CD14-positive monocyte (primary cell): ENCODE measurements at regions not wholly inside any gene's neighbourhood (a gene's known extent, or its start where the extent isn't known, plus 50 kb on each side); places are given as distances from the start of the nearest gene placed in this dataset.

Experiments used
- DNase-seq, 3 donors: peaks; one replicate each; pipeline ENCODE4 v3.0.0-alpha.2; 2011 to 2022
- H2AFZ ChIP-seq: 2 replicates; pipeline ENCODE4 v1.6.0; 2012; ENCODE audit warnings: mild to moderate bottlenecking, low read depth, low read length, inconsistent platforms; ENCODE audit not compliant: insufficient read depth, poor library complexity, severe bottlenecking
- H3K27ac ChIP-seq, 2 donors: 1 replicate in 1 of 2; 2 replicates in 1 of 2; pipeline ENCODE4 v1.5.1; 2012 to 2013; ENCODE audit warnings: low read length in 2 of 2, control low read depth in 1 of 2, inconsistent platforms in 1 of 2, low read depth in 1 of 2, mild to moderate bottlenecking in 1 of 2
- H3K27me3 ChIP-seq, 2 donors: one replicate each; pipeline versions ENCODE4 v1.6.0 to v1.6.1; 2011 to 2013; ENCODE audit warnings: low read length in 2 of 2; ENCODE audit not compliant: control insufficient read depth in 2 of 2, insufficient read depth in 2 of 2
- H3K36me3 ChIP-seq, 2 donors: replicated peaks in 1 of 2; 1 replicate in 1 of 2; 2 replicates in 1 of 2; pipeline versions ENCODE4 v1.5.1 to v1.6.1; 2012 to 2013; ENCODE audit warnings: low read length in 2 of 2, control low read depth in 1 of 2, inconsistent platforms in 1 of 2, mild to moderate bottlenecking in 1 of 2; ENCODE audit not compliant: insufficient read depth in 2 of 2, control insufficient read depth in 1 of 2
- H3K4me1 ChIP-seq, 2 donors: 1 replicate in 1 of 2; 2 replicates in 1 of 2; pipeline versions ENCODE4 v1.5.1 to v1.6.1; 2012 to 2013; ENCODE audit warnings: low read length in 2 of 2, control low read depth in 1 of 2, inconsistent platforms in 1 of 2, mild to moderate bottlenecking in 1 of 2, moderate library complexity in 1 of 2; ENCODE audit not compliant: insufficient read depth in 2 of 2, control insufficient read depth in 1 of 2
- H3K4me2 ChIP-seq: replicated peaks from 2 replicates; pipeline ENCODE3; 2012; ENCODE audit warnings: low read length, moderate library complexity, mild to moderate bottlenecking; ENCODE audit not compliant: poor library complexity, severe bottlenecking; ENCODE audit errors: extremely low read depth
- H3K4me3 ChIP-seq, 3 experiments: fragments of 200-600 bp in 1 of 3; sonication (generic) in 1 of 3; replicated peaks in 1 of 3; 1 replicate in 2 of 3; 2 replicates in 1 of 3; pipeline ENCODE4 v1.5.1; 2011 to 2013; ENCODE audit warnings: low read length in 3 of 3, mild to moderate bottlenecking in 3 of 3, control low read depth in 2 of 3, low read depth in 2 of 3, inconsistent platforms in 1 of 3, moderate library complexity in 1 of 3
- H3K79me2 ChIP-seq: 2 replicates; pipeline ENCODE4 v1.6.0; 2012; ENCODE audit warnings: mild to moderate bottlenecking, control low read depth, inconsistent platforms, low read length, moderate library complexity; ENCODE audit not compliant: insufficient read depth
- H3K9ac ChIP-seq: 2 replicates; pipeline ENCODE4 v1.6.0; 2017; ENCODE audit warnings: low read length, mild to moderate bottlenecking; ENCODE audit not compliant: insufficient read depth, poor library complexity, severe bottlenecking
- H3K9me3 ChIP-seq, 2 donors: replicated peaks in 1 of 2; 1 replicate in 1 of 2; 2 replicates in 1 of 2; pipeline versions ENCODE4 v1.5.1 to v1.6.1; 2012 to 2013; ENCODE audit warnings: low read length in 2 of 2, control low read depth in 1 of 2; ENCODE audit not compliant: control insufficient read depth in 1 of 2, insufficient read depth in 1 of 2
- H4K20me1 ChIP-seq: 2 replicates; pipeline ENCODE4 v1.6.0; 2012; ENCODE audit warnings: mild to moderate bottlenecking, low read length, control low read depth, moderate library complexity; ENCODE audit not compliant: insufficient read depth
- H3K27ac Mint-ChIP-seq, 7 donors: one replicate each; pipeline ENCODE4 v1.8.0; 2020; ENCODE audit warnings: mild to moderate bottlenecking in 7 of 7, mixed read lengths in 7 of 7, moderate library complexity in 6 of 7, inconsistent platforms in 2 of 7
- H3K27me3 Mint-ChIP-seq, 3 donors: one replicate each; pipeline ENCODE4 v1.8.0; 2021 to 2022; ENCODE audit warnings: low read depth in 3 of 3, mild to moderate bottlenecking in 3 of 3, mixed read lengths in 3 of 3, moderate library complexity in 3 of 3, inconsistent platforms in 1 of 3
- H3K36me3 Mint-ChIP-seq, 2 donors: one replicate each; pipeline ENCODE4 v1.8.0; 2020; ENCODE audit warnings: mixed read lengths in 2 of 2, inconsistent platforms in 1 of 2, mild to moderate bottlenecking in 1 of 2
- H3K4me1 Mint-ChIP-seq: one replicate; pipeline ENCODE4 v1.8.0; 2020; ENCODE audit warnings: mild to moderate bottlenecking, mixed read lengths
- H3K4me3 Mint-ChIP-seq, 2 donors: one replicate each; pipeline ENCODE4 v1.8.0; 2020; ENCODE audit warnings: mild to moderate bottlenecking in 2 of 2, mixed read lengths in 2 of 2, moderate library complexity in 1 of 2
- H3K9me3 Mint-ChIP-seq, 7 donors: one replicate each; pipeline ENCODE4 v1.8.0; 2020 to 2022; ENCODE audit warnings: mixed read lengths in 7 of 7, mild to moderate bottlenecking in 6 of 7, moderate library complexity in 6 of 7, inconsistent platforms in 2 of 7
- WGBS: methylation state at CpG from one replicate; pipeline ENCODE4 v1.1.5; 2013; ENCODE audit warnings: missing lambda C conversion rate; ENCODE audit not compliant: insufficient coverage; 5-methylcytosine and 5-hydroxymethylcytosine counted together
- intact Hi-C, 2 donors: fragments of 100-400 bp; cut with micrococcal nuclease; formaldehyde crosslinking; loops; one replicate each; pipeline versions ENCODE4 v1.15.0 to v1.15.1; 2023
- TF ChIP-seq, protein P1 (sequence below): fragments of 200-600 bp; IDR thresholded peaks from one replicate; pipeline ENCODE4 v1.8.0; 2022; ENCODE audit warnings: antibody characterized with exemption, mild to moderate bottlenecking

DNA sequence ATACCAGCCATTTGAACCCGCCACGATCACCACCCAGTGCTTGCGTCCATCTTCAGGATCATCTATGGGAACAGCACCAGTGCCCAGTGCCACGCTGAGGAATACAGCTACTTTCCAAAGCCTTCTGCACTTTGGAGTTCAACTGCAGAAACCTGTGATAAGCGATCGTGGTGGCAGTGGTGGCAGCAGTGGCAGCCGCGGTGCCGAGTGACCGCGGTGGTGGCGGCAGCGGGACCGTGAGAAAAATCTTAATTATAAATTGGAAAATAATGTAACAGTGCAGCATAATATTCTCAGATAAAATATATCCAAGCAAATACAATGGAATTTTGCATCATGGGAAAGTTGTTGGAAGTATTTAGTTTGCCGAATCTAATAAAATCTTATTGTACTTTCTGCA, 2270.9 kb downstream of the PCDH9 start:
- TF ChIP-seq, protein P1, sequence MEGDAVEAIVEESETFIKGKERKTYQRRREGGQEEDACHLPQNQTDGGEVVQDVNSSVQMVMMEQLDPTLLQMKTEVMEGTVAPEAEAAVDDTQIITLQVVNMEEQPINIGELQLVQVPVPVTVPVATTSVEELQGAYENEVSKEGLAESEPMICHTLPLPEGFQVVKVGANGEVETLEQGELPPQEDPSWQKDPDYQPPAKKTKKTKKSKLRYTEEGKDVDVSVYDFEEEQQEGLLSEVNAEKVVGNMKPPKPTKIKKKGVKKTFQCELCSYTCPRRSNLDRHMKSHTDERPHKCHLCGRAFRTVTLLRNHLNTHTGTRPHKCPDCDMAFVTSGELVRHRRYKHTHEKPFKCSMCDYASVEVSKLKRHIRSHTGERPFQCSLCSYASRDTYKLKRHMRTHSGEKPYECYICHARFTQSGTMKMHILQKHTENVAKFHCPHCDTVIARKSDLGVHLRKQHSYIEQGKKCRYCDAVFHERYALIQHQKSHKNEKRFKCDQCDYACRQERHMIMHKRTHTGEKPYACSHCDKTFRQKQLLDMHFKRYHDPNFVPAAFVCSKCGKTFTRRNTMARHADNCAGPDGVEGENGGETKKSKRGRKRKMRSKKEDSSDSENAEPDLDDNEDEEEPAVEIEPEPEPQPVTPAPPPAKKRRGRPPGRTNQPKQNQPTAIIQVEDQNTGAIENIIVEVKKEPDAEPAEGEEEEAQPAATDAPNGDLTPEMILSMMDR, result no peak
- Histone ChIP-seq H3K27me3 (no peaks in the 10 kb centered on the region), H4K20me1 (no peaks in the 10 kb centered on the region), H3K4me1 (no peaks in the 10 kb centered on the region), H3K9me3 (peaks cover 29 to 35% of the 10 kb centered on the region in 2 donors), H3K4me3 (no peak overlapping the region), H3K36me3 (no peaks in the 10 kb centered on the region), H2AFZ (no peak overlapping the region), H3K4me2 (no peak overlapping the region), H3K27ac (no peak overlapping the region), H3K9ac (no peak overlapping the region), H3K79me2 (no peaks in the 10 kb centered on the region)
- intact Hi-C loops, result no loop called here
- no peaks in the 10 kb centered on the region for H3K4me1 Mint-ChIP-seq
- H3K27me3 Mint-ChIP-seq, result peaks cover 0 to 3% (median 0%) of the 10 kb centered on the region in 3 donors
- DNase-seq, result no peak
- H3K9me3 Mint-ChIP-seq, result peaks cover 12 to 34% (median 16%) of the 10 kb centered on the region in 7 donors
- no peaks in the 10 kb centered on the region for H3K36me3 Mint-ChIP-seq
- H3K4me3 Mint-ChIP-seq, result no peak overlapping the region
- no peak overlapping the region for H3K27ac Mint-ChIP-seq
- WGBS, result 99% methylated on average over 10 of the region's 15 CpGs

DNA sequence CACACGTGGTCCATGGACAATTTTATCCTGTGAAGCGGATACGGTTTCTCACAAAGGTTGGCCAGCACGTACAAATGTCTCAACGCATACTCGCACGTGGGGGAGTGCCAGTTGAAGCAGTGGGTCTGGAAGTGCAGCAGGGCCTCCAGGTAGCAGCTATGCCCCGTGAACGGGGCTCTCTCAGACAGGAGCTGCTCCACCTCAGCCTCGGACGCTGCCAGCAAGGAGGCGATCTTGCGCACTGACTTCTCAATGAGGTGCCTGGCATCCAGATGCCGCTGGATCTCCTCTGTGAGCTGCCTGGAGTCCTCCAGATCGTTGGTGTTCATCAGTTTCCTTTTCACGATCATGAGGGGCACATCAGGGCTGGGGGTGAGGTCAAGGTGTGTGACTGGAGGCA, 2272.0 kb downstream of the PCDH9 start:
- H3K4me1 ChIP-seq, result no peaks in the 10 kb centered on the region
- peaks cover 8 to 33% (median 15%) of the 10 kb centered on the region in 7 donors for H3K9me3 Mint-ChIP-seq
- no peaks in the 10 kb centered on the region for H3K79me2 ChIP-seq
- no peak overlapping the region for H2AFZ ChIP-seq
- no peak overlapping the region for H3K9ac ChIP-seq
- TF ChIP-seq, protein P1, result no peak
- no peaks in the 10 kb centered on the region for H3K36me3 ChIP-seq
- H3K27me3 Mint-ChIP-seq, result peaks cover 0 to 3% (median 0%) of the 10 kb centered on the region in 3 donors
- H3K4me3 ChIP-seq, result no peak overlapping the region
- H3K4me1 Mint-ChIP-seq, result no peaks in the 10 kb centered on the region
- no peak overlapping the region for H3K27ac Mint-ChIP-seq
- H3K4me3 Mint-ChIP-seq, result no peak overlapping the region
- H3K36me3 Mint-ChIP-seq, result no peaks in the 10 kb centered on the region
- intact Hi-C loops, result no loop called here
- H3K27ac ChIP-seq, result no peak overlapping the region
- WGBS, result 97% methylated on average over 14 of the region's 16 CpGs
- H3K27me3 ChIP-seq, result no peaks in the 10 kb centered on the region
- no peaks in the 10 kb centered on the region for H4K20me1 ChIP-seq
- no peak overlapping the region for H3K4me2 ChIP-seq
- H3K9me3 ChIP-seq, result peaks cover 29 to 34% of the 10 kb centered on the region in 2 donors
- no peak for DNase-seq
